Osteocyte (in vitro differentiated cells): ENCODE measurements at regions not wholly inside any gene's neighbourhood (a gene's known extent, or its start where the extent isn't known, plus 50 kb on each side); places are given as distances from the start of the nearest gene placed in this dataset.
"Not testable (repeated sequence)": the region's sequence is repeated elsewhere in the genome, so short reads cannot be mapped to it uniquely, and the experiment has no call there.

Source experiments
- DNase-seq: peaks from one replicate; pipeline ENCODE4 v3.0.0; 2021; ENCODE audit warnings: mixed read lengths; ENCODE audit not compliant: unreplicated experiment; ENCODE audit errors: extremely low spot score
- H3K27ac Mint-ChIP-seq: one replicate; pipeline ENCODE4 v1.8.0; 2021; ENCODE audit warnings: mild to moderate bottlenecking, mixed read lengths; ENCODE audit not compliant: unreplicated experiment
- H3K27me3 Mint-ChIP-seq: one replicate; pipeline ENCODE4 v1.8.0; 2021; ENCODE audit warnings: mixed read lengths; ENCODE audit not compliant: unreplicated experiment
- H3K36me3 Mint-ChIP-seq: one replicate; pipeline ENCODE4 v1.8.0; 2021; ENCODE audit warnings: mixed read lengths; ENCODE audit not compliant: unreplicated experiment
- H3K4me1 Mint-ChIP-seq: one replicate; pipeline ENCODE4 v1.8.0; 2021; ENCODE audit warnings: mixed read lengths; ENCODE audit not compliant: unreplicated experiment
- H3K4me3 Mint-ChIP-seq: one replicate; pipeline ENCODE4 v1.8.0; 2021; ENCODE audit warnings: mild to moderate bottlenecking, moderate library complexity, mixed read lengths; ENCODE audit not compliant: unreplicated experiment
- H3K9me3 Mint-ChIP-seq: one replicate; pipeline ENCODE4 v1.8.0; 2021; ENCODE audit warnings: mixed read lengths; ENCODE audit not compliant: unreplicated experiment
- TF ChIP-seq, protein P1 (sequence below): fragments of 200-600 bp; sonication (generic); IDR thresholded peaks from 2 replicates; pipeline ENCODE4 v1.5.0; 2021; ENCODE audit warnings: antibody characterized with exemption, mild to moderate bottlenecking, moderate library complexity

DNA sequence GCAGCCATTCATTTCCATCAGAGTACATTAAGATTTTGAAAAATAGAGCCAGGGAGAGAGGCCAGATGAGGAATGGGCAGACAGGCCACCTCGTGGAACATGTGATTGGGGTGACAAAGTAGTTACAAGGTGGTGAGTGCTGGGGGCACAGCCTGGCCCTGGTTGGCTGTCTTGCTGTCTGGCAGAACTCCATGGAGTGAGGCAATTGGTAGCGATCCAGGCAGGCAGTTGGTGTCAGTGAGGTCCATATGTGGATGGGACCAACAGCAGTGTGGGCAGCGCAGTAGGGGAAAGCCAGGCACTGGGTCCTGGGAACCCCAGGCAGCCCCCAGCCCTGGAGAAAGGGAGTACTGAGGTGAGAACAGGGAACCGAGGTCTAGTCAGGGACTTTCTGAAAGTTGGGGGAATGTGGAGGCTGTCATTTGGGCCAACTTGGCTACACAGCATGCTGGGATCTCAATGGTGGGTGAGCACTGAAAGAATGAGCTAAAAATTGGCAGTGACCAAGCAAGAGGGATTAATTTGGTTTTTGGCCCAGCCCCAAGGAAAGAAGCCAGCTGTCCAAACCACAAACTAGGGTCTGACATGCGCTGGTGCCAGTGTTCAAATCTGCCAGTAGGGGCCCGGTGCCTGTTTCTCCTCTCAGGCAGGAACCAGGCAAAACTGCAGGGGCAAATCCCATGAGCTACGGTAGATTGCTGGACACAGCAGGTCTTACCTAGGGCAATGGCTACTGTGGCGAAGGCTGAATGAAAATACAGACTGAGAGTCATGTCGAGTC, 61.4 kb upstream of the E2F3 start:
- no peak overlapping the region for H3K4me3 Mint-ChIP-seq

DNA sequence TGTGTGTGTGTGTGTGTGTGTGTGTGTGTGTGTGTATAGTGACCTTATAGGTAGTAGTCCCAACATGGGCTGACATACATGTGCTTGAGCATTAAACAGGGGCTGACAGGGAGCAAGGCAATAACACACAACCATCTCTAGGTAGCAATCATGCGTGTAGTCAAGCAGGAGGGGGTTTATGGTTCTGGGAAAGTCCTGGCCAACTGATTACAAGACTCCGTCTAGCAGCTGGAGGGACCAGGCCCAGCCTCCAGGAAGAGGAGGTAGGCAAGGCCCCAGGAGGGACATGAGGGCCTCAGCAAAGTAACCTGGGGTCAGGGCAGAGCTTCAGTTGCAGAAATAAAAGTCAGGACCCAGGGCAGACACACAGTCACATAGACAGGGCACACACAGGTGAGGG, 60.6 kb upstream of the E2F3 start:
- Mint-ChIP-seq H3K4me3 (no peak overlapping the region), H3K9me3 (peaks cover 6% of the 10 kb centered on the region), H3K27ac (no peak overlapping the region), H3K27me3 (no peaks in the 10 kb centered on the region), H3K36me3 (no peaks in the 10 kb centered on the region), H3K4me1 (peaks cover 2% of the 10 kb centered on the region)
- TF ChIP-seq, protein P1, sequence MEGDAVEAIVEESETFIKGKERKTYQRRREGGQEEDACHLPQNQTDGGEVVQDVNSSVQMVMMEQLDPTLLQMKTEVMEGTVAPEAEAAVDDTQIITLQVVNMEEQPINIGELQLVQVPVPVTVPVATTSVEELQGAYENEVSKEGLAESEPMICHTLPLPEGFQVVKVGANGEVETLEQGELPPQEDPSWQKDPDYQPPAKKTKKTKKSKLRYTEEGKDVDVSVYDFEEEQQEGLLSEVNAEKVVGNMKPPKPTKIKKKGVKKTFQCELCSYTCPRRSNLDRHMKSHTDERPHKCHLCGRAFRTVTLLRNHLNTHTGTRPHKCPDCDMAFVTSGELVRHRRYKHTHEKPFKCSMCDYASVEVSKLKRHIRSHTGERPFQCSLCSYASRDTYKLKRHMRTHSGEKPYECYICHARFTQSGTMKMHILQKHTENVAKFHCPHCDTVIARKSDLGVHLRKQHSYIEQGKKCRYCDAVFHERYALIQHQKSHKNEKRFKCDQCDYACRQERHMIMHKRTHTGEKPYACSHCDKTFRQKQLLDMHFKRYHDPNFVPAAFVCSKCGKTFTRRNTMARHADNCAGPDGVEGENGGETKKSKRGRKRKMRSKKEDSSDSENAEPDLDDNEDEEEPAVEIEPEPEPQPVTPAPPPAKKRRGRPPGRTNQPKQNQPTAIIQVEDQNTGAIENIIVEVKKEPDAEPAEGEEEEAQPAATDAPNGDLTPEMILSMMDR, result no peak
- DNase-seq, result no peak

More for the DNA sequence above, 61.4 kb upstream of the E2F3 start:
- TF ChIP-seq, protein P1, result no peak
- Mint-ChIP-seq H3K27me3 (no peaks in the 10 kb centered on the region), H3K9me3 (peaks cover 6% of the 10 kb centered on the region), H3K27ac (no peak overlapping the region), H3K36me3 (no peaks in the 10 kb centered on the region), H3K4me1 (peaks cover 2% of the 10 kb centered on the region)
- DNase-seq, result no peak

DNA sequence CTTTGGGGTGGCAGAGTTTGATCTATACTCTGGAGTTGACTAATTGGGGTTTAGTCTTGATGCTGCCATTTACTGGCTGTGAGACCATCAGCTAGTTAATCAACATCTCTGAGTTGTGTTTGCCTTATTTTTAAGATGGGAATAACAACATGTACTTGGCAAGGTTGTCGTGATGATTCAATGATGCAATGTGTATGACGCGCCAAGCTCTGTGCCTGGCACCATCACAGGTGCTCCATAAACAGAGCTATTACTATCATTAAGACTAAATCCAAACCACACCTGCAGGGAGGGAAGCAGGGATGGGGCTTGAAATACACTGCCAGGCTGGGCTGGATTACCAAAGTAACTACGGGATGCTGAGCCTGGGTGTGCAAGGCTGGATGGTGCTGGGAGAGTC, 60.1 kb upstream of the E2F3 start:
- Mint-ChIP-seq H3K4me1 (no peaks in the 10 kb centered on the region), H3K27me3 (no peaks in the 10 kb centered on the region), H3K27ac (no peak overlapping the region), H3K9me3 (peaks cover 6% of the 10 kb centered on the region), H3K4me3 (no peak overlapping the region), H3K36me3 (no peaks in the 10 kb centered on the region)
- DNase-seq, result no peak
- TF ChIP-seq, protein P1, result no peak

DNA sequence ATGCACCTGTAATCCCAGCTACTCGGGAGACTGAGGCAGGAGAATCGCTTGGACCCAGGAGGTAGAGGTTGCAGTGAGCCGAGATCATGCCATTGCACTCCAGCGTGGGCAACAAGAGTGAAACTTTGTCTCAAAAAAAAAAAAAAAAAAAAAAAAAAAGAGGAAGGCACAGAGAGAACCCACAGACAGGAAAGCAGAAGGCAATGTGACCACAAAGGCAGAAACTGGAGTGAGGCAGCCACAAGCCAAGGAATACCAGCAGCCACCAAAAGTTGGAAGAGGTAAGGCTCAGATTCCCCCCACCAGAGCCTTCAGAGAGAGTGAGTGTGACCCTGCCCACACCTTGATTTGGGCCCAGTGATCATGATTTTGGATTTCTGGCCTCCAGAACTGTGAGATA, 54.7 kb upstream of the E2F3 start:
- H3K27me3 Mint-ChIP-seq, H3K4me1 Mint-ChIP-seq, H3K4me3 Mint-ChIP-seq: not testable (repeated sequence)

DNA sequence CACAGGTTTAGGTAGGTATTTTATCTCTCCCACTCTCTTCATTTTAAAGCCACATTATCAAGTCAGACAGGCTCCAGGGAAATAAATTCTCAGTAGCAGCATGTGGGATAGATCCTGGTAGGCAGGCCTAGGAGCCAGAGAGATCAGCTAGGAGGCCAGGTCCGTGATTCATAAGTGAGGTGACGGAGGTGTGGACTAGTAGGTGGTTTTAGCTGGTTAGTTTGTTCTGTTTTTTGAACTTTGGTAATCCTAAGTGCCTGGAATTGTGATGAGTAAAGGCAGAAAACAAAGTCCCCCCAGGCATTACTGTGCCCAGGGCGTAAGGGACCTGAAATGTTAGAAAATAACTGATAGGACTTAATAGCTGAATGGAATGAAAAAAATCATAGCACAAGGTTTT, 53.6 kb upstream of the E2F3 start:
- TF ChIP-seq, protein P1, result no peak
- Mint-ChIP-seq H3K36me3 (no peaks in the 10 kb centered on the region), H3K27ac (no peak overlapping the region), H3K9me3 (no peaks in the 10 kb centered on the region), H3K4me3 (no peak overlapping the region), H3K4me1 (peaks cover 2% of the 10 kb centered on the region), H3K27me3 (no peaks in the 10 kb centered on the region)
- DNase-seq, result no peak

More for the DNA sequence above, 54.7 kb upstream of the E2F3 start:
- H3K27ac Mint-ChIP-seq, H3K36me3 Mint-ChIP-seq, H3K9me3 Mint-ChIP-seq, DNase-seq: not testable (repeated sequence)
